ENCODE measurements at regions not wholly inside any gene's neighbourhood (a gene's known extent, or its start where the extent isn't known, plus 50 kb on each side); places are given as distances from the start of the nearest gene placed in this dataset.

DNA sequence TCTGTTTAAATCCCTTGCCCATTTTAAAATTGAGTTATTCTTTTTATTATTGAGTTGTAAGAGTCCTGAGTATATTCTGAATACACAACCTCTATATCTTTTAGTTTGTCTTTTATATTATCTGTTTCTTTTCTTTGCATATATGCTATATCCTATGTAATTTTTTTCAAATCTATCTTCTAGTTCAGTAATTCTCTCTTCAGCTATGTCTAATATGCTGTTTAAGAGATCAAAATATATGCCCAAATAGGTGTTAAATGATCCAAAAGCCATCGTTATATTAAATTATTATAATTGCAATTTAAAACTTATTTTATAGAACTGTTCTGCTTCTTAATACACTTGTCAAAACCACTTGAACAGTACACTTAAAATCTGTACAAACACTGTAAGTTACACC, 107.4 kb upstream of the TSPAN5 start:
- DNase-seq (ENCODE audit: low read depth in 2 of 2) = no peak

DNA sequence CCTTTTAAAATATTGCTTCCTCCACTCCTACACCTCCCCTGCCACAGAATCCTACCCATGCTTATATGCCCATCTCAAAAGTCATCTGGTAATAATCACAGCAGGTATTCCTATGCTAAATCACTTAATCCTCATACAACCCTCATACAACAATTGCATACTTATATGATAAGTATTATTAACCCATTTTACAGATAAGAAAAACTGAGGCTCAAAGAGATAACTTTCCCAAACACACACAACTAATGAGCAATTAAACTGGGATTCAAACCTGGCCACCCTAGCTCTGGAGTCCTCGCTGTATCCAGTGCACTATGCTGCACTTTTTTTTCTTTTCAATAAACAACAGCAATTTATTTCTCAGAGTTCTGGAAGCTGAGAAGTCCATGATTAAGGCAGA, 99.8 kb upstream of the TSPAN5 start:
- DNase-seq (ENCODE audit: low read depth in 2 of 2) = no peak

DNA sequence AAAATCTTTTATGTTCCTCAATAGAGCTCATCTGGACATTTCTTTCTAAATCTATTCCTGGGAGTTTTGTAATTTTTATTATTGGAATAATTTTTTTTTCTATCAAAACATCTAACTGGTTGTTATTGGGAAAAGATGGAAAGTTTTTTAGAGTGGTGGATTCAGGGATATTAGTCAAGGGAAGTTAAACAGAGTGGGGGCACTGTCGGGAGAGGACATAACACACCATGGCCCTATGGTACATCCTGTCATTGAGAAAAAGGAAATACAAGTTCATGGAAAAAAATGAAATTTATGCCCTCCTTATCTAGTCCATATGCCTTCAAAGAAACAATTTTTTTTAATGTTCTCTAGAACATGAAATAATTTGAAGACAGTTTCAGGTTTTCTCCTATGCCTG, 96.3 kb upstream of the TSPAN5 start:
- peak; percentile 63 to 65 for DNase-seq (ENCODE audit: low read depth in 2 of 2)

DNA sequence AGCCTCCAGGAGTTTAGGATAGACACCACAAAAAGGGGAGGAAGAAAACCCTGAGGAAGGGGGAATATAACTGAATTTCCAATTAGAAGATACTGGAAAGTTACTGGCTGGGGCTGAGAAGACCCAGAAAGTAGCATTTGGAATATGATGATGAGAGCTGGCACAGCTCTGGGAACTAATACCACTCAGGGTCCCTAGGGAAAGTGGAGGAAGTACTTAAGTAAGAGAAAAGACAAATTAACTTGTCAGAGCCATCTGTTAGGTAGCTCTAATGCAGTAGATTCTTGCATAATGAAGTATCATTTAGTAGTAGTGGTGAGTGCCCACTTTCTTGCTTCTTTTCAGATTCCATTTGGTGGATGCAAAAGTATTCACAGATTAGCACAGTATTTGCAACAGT, 90.8 kb upstream of the TSPAN5 start:
- no peak for DNase-seq (ENCODE audit: low read depth in 2 of 2)

DNA sequence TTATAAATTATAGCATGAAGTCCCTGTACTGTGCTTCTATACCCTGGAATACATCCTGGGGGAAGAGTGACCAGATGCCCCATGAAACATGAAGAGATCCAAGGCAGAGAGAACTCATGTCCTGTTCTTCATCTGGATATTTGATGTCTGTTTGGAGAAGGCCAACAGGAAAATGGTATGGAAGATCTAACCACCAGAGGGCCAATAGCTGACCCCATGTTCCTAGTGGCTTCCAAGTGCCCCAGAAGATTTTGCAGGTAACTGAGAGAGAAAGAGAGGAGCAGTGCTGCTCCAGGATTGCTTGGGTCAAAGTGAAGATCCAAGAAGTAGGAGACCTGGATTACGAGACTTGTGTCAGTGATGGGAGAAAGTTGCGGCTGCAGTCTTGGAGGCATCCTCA, 90.2 kb upstream of the TSPAN5 start:
- DNase-seq (ENCODE audit: low read depth in 2 of 2) = no peak

DNA sequence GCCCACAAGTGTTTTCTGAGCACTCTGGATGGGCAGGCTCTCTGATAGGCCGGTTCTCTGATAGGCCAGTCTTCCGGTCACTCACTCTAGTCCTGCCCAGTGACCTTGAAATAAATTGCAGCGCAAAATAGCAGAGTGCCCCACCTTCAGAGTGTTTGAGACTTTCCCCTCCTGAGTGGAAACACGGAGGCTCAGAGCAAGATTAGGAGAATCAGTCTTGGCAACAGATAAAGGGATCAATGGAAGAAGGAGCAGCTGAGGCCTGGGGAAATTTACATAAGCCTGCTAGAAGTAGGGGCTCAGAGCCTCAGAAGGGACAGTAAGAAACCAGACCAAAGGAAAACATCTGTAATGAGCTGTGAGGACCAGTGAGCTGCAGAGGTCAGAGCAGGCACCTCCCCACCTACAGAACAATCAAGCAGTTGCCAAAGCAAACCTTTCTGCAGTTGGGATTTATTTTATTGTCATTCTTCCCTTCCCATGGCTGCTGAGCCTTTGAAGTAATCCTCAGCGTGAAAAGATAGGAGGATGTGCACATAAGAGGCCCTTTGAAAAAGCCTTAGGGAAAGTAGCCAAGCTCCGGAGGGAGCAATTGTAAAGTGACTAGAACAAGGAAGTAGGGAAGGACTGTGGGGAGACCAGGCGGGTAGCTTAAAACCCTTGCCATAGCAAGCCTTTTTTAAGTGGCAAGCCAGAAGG, 89.1 kb upstream of the TSPAN5 start:
- DNase-seq (ENCODE audit: low read depth in 2 of 2) = peak in 1 of 2 donors; percentile 39

DNA sequence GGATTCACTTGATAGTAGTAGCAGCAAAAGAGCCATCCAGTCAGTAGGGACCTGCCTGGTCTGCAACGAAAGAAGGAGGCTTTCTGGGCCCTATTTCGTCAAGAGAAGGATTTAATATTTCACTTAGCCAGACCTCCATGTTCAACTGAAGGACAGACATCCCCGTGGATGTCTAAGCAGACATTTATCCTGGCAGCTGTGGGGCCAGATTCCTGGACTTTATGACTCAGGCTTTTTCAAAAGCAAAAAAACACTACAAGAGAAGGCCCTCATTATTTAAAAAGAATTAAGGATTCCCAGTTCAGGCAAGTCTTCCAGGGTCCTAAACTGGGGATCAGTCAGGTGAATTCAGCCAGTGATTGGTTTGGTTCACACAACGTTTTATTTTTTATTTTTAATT, 88.5 kb upstream of the TSPAN5 start:
- DNase-seq (ENCODE audit: low read depth in 2 of 2) = peak in 1 of 2 donors; percentile 21

DNA sequence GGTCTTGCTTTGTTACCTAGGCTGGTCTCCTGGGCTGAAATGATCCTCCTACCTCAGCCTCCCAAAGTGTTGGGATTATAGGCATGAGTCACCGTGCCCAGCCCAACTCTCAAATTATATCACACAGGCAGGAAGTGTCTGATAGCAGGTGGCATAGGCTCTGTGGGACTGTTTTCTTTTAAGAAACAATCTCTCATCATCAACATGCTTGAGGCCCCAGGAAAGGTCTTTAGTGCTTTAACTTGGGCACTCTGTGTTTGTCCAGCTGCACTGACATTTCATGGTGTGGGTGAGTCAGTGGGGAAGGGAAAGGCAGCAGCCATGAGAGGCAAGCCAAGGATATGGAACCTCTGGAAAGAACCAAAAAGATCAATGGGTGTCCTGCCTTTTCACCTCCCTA, 88.1 kb upstream of the TSPAN5 start:
- peak in 1 of 2 donors; percentile 68 for DNase-seq (ENCODE audit: low read depth in 2 of 2)

DNA sequence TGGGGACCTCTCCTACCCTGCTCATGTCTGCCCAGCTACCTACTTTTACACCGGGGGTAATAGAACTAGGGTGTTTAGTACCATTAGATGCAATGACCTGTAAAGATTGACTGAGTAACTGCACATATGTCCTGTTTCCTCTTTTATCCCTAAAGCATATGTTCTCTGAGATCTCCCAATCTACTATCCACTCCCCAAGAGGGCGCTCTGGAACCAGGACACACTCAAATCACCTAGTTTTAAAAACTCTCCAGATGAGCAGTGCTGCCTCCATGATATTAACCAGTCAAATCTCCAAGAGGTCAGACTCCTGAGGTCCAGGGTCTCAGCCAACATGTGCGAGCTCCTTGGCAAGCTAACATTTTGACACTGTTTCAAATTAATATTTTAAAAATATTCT, 87.0 kb upstream of the TSPAN5 start:
- peak in 1 of 2 donors; percentile 18 for DNase-seq (ENCODE audit: low read depth in 2 of 2)

DNA sequence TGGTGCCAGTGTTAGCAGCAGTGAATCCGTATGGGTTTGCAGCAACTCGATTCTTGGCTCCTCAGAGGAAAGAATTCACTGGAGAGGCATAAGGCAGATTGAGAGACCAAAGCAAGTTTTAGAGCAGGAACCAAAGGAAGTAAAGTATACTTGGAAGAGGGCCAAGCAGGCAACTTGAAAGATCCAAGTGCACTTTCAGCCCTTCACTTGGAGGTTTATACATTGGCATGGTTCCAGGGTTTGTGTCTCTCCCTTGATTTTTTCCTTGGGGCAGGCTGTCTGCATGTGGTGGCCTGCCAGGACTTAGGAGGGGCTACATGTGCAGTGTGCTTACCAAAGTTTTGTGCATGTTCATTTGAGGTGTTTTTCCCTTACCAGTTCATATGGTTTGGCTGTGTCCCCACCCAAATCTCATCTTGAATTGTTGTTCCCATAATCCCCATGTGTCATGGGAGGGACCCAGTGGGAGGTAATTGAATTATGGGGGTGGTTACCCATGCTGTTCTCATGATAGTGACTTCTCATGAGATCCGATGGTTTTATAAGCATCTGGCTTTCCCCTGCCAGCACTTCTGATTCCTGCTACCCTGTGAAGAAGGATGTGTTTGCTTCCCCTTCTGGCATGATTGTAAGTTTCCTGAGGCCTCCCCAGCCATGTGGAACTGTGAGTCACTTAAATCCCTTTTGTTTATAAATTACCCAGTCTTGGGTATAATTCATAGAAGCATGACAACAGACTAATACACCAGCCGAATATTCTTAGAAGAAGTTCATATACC, 86.2 kb upstream of the TSPAN5 start:
- DNase-seq (ENCODE audit: low read depth in 2 of 2) = peak in 1 of 2 donors; percentile 78

DNA sequence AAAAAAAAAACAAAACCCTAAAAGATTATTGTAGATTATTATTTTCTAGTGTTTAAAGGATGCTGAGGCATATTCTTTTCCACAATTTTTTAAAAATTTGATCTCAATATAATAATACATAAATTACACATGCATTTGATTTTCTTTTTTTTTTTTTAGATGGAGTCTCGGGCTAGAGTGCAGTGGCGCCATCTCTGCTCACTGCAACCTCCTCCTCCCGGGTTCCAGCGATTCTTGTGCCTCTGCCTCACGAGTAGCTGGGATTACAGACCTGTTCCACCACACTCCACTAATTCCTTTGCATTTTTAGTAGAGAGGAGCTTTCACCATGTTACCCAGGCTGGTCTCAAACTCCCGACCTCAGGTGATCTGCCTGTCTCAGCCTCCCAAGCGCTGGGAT, 83.5 kb upstream of the TSPAN5 start:
- no peak for DNase-seq (ENCODE audit: low read depth in 2 of 2)

DNA sequence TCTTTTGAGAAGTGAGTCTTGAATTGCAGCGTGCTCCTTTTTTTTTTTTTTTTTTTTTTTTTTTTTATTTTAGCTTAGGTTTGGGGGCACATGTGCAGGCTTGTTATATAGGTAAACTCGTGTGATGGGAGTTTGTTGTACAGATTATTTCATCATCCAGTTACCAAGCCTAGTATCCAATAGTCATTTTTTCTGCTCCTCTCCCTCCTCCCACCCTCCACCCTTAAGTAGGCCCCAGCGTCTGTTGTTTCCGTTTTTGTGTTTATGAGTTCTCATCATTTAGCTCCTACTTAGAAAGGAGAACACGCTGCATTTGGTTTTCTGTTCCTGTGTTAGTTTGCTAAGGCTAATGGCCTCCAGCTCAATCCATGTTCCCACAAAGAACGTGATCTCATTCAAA, 81.3 kb upstream of the TSPAN5 start:
- DNase-seq (ENCODE audit: low read depth in 2 of 2) = no peak

DNA sequence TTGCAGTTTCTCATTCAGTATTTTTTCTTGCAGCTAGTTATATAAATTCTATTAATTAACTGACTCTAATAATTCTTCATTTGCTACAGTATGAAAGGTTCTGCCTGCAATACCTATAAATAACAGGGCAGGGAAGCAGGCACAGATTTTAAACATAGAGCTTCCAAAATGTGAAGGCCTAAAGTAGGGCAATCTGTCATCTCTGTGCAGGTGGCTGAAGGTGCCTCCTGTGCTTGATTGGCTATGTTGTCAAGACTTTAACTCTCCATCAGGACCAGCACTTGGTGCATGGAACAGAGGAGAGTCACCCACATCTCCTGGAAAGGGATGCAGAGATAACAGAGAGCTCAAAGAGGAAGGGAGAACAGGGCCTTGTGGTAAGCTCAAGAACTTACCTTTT, 75.2 kb upstream of the TSPAN5 start:
- no peak for DNase-seq (ENCODE audit: low read depth in 2 of 2)

DNA sequence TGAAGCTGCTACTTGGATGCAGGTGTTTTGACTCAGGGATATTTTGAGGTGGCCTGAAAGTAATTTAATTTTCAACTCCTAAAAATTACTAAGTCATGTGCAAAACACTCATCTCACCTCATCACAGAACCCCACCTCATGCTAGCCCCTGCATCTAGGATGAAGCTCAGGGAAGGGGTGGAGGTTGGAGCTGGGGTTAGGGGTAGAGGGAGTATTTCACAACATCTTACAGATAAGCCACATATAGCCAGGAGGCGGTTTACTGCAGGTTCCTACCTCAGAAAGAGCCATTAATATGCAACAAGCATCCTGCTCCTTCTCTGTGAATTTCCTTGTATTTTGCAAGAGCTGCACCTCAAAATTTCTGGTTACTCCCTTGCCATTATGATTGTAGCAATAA, 70.5 kb upstream of the TSPAN5 start:
- DNase-seq (ENCODE audit: low read depth in 2 of 2) = no peak

DNA sequence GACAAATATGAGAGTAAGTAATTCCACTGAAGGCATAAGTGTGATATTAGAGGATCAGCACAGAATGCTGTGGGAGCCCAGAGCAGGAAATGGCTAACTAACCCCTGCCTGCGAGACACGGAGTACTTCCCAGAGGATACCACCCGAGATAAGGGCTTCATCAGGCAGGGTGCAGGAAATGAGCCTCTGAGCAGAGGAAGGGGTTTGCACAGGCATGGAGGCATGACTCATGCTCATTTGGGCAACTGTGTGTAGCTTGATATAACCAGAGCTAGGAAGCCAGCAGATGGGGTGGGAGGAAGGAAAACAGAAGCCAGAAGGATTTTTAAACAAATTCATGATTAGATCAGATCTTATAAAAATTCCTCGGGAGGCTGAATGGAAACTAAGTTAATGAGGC, 70.0 kb upstream of the TSPAN5 start:
- peak; percentile 43 to 95 for DNase-seq (ENCODE audit: low read depth in 2 of 2)

DNA sequence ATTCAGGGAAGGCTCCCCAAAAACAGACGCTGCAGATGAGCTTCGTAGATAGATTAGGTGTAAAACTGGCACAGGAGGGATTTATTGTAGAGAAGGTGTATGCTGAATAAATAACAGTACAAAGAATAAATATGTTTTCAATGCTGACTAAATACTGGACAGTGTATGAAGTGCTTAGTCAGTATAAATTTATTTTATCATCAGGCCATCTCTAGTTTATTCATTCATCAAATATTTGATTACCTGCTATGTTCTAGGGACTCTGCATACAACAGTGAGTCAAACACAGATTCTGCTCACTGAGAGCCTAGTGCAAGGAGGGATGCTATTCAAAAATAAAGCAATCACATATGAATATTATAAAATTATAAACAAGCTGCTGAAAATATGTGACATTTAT, 63.6 kb upstream of the TSPAN5 start:
- DNase-seq (ENCODE audit: low read depth in 2 of 2) = no peak

DNA sequence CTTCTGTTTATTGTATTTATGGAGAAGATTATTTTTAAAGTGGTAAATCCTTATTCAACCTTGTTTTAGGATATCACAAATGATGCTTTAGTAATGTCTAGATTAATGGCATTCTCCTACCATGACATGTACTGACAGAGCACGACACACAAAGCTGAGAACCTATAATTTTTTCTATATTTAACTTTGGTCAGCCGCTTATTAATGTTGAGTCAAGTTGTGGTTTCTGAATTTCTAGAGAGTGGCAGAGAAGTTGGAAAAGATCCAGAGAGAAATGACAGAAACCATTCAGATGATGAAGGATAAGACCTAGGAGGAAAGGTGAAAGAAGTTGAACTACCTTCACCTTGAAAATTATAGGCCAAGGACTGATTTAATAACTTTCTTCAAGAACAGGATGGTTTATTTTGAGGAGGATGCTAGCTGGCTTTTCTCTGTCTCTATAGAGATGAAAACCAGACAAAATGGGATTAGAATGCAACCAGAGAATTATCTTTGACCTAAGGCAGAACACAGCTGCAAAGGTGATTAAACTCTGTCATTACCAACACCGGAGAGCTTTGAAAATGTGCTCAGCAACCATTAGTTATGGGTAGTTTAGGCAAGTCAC, 62.6 kb upstream of the TSPAN5 start:
- DNase-seq (ENCODE audit: low read depth in 2 of 2) = no peak

DNA sequence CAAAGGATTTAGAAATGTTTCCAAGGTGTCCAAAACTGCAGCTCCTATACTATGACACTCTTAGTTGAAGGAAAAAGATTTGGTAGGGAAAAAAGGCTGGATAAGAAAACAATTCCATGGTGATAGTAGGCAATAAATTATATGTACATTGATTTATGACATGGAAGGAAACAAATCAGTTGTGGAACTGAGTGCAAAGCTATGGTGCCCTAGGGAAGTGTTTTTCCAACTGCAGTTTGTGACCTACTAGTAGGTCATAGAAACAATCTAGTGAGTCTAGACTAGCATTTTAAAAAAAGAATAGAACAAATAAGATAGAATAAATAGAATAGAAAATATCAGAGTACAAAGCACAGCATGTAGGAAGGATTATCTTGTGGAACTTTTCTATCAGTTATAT, 58.4 kb upstream of the TSPAN5 start:
- peak in 1 of 2 donors; percentile 31 for DNase-seq (ENCODE audit: low read depth in 2 of 2)

DNA sequence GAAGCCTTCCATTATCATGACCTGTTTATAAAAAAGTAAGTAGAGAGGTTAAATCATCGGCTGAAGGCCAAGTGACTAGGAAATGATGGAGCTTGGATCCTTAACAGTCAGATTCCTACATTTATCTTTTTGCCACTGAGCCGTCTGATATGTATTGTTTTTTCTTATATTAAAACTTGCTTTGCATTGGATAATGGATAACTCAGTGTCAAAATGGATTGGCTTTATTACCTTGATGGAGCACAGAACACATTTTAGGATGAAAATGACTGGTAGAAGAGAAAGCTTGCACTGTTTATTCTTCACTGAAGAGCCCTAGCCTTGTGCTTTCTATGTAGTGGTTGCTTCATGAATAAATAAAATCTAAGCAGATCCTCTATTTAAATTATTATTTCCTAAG, 54.2 kb upstream of the TSPAN5 start:
- DNase-seq (ENCODE audit: low read depth in 2 of 2) = no peak

DNA sequence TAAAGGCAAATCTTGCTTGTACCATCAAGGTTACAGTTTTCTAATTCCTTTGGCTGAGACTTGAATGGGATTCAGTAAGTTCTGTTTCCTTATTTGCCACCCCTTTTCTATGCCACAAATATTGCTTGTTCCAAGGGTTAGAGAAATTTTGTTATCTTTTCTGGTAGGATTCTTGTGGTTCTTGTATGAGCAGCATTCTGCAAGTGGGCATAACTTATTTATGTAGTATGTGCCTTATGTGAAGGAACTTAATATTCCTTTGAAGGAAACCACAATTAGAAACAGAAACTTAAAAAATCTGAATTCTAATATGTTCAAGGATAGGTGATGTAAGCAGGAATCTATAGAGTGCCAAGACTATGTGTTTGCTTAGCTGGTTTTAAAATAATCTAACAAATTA, 53.1 kb upstream of the TSPAN5 start:
- no peak for DNase-seq (ENCODE audit: low read depth in 2 of 2)

DNA sequence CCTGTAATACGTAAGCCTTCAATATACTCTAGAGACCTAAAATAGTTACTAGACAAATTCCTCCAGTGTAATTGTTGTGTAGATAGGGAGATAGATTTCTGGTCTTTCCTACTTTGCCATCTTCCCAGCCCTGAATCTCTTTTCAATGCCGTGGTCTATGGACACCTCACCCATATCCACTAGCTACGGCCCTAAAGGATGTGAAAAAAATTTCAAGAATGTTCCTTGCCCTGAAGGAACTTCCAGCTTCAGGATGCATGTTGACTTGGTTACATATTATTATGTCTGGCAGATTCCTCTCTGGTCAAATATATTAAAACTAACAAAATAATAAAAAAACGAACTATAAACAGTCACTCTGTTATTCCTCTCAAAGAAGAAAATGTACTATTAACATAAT, 52.4 kb upstream of the TSPAN5 start:
- peak in 1 of 2 donors; percentile 15 for DNase-seq (ENCODE audit: low read depth in 2 of 2)
